Gastrocnemius medialis (tissue), 4 donors: ENCODE measurements at regions not wholly inside any gene's neighbourhood (a gene's known extent, or its start where the extent isn't known, plus 50 kb on each side); places are given as distances from the start of the nearest gene placed in this dataset.

ENCODE experiments used
- ATAC-seq, 2 donors: fragments of 150-250 bp; one replicate each; pipeline ENCODE4 v1.9.1; 2016
- DNase-seq, 2 donors: peaks; one replicate each; pipeline ENCODE4 v3.0.0-alpha.2; 2019
- H3K27ac ChIP-seq, 4 donors: fragments of 200-600 bp; sonication (generic); 1 replicate in 1 of 4; 2 replicates in 3 of 4; pipeline ENCODE4 v1.5.1; 2016 to 2018; ENCODE audit warnings: mild to moderate bottlenecking in 2 of 4, moderate library complexity in 1 of 4
- H3K27me3 ChIP-seq, 3 donors: fragments of 200-600 bp; sonication (generic) in 2 of 3; 1 replicate in 1 of 3; 2 replicates in 2 of 3; pipeline versions ENCODE4 v1.5.1 to v1.6.0; 2016 to 2019; ENCODE audit warnings: mild to moderate bottlenecking in 1 of 3, moderate library complexity in 1 of 3
- H3K36me3 ChIP-seq, 2 donors: fragments of 200-600 bp; sonication (generic) in 1 of 2; one replicate each; pipeline ENCODE4 v1.5.1; 2017 to 2018
- H3K4me1 ChIP-seq, 2 donors: fragments of 200-600 bp; sonication (generic) in 1 of 2; one replicate each; pipeline ENCODE4 v1.5.1; 2016 to 2017; ENCODE audit warnings: mild to moderate bottlenecking in 2 of 2
- H3K4me3 ChIP-seq, 4 donors: fragments of 200-600 bp; sonication (generic) in 3 of 4; 1 replicate in 1 of 4; 2 replicates in 3 of 4; pipeline ENCODE4 v1.5.1; 2016 to 2019; ENCODE audit warnings: mild to moderate bottlenecking in 2 of 4
- H3K9me3 ChIP-seq, 3 donors: fragments of 200-600 bp; sonication (generic) in 2 of 3; 1 replicate in 1 of 3; 2 replicates in 2 of 3; pipeline ENCODE4 v1.5.1; 2016 to 2019
- CTCF ChIP-seq, 5 experiments: fragments of 450-650 bp in 3 of 5; fragments of 200-600 bp in 2 of 5; sonication (generic) in 2 of 5; IDR thresholded peaks in 4 of 5; conservative IDR thresholded peaks in 1 of 5; 1 replicate in 4 of 5; 2 replicates in 1 of 5; pipeline ENCODE4 v1.5.1; 2016 to 2019; ENCODE audit warnings: antibody characterized with exemption in 5 of 5, mild to moderate bottlenecking in 3 of 5, moderate library complexity in 3 of 5
- POLR2A ChIP-seq, 2 donors: fragments of 450-650 bp; IDR thresholded peaks; one replicate each; pipeline ENCODE4 v1.6.1; 2017; ENCODE audit warnings: antibody characterized with exemption in 2 of 2, mild to moderate bottlenecking in 2 of 2, moderate library complexity in 2 of 2
- in situ Hi-C, 4 donors: fragments of 200-750 bp; cut with MboI; loops; one replicate each; pipeline versions ENCODE4 v1.15.0 to v1.8.0; 2017; ENCODE audit warnings: low sequenced_read_pairs in 4 of 4
- intact Hi-C: fragments of 100-400 bp; cut with DNase I; formaldehyde crosslinking; loops from one replicate; pipeline ENCODE4 v1.15.1; 2023; ENCODE audit warnings: low total_unique reads

GRCh38 chr3:137264071-137264820 is 306.5 kb downstream of the IL20RB start:
- DNase-seq (no peak), ATAC-seq (no peak)
- in situ Hi-C loops (no loop called here), intact Hi-C loops (no loop called here)
- Histone ChIP-seq H3K4me1 (no peaks in the 10 kb centered on the region), H3K9me3 (no peaks in the 10 kb centered on the region), H3K36me3 (no peaks in the 10 kb centered on the region), H3K27me3 (no peaks in the 10 kb centered on the region), H3K27ac (no peak overlapping the region), H3K4me3 (no peak overlapping the region)
- TF ChIP-seq CTCF (IDR thresholded peaks at IDR 0.05 in 4 of 5, conservative IDR thresholded peaks at IDR 0.05 in 1 of 5) = no peak
- no peak for TF ChIP-seq POLR2A (IDR thresholded peaks at IDR 0.05)

GRCh38 chr3:137264843-137265330 is 307.1 kb downstream of the IL20RB start:
- no peak for ATAC-seq
- Histone ChIP-seq H3K4me1 (no peaks in the 10 kb centered on the region), H3K4me3 (no peak overlapping the region), H3K27ac (no peak overlapping the region), H3K27me3 (no peaks in the 10 kb centered on the region), H3K36me3 (no peaks in the 10 kb centered on the region), H3K9me3 (no peaks in the 10 kb centered on the region)
- intact Hi-C loops = no loop called here
- TF ChIP-seq CTCF (IDR thresholded peaks at IDR 0.05 in 4 of 5, conservative IDR thresholded peaks at IDR 0.05 in 1 of 5) = no peak
- no peak for DNase-seq
- in situ Hi-C loops = no loop called here

GRCh38 chr3:137282871-137283270 is 325.1 kb downstream of the IL20RB start:
- intact Hi-C loops (no loop called here), in situ Hi-C loops (no loop called here)
- no peaks in the 10 kb centered on the region for H3K9me3 ChIP-seq
- no peak for ATAC-seq
- H3K4me3 ChIP-seq = no peak overlapping the region
- TF ChIP-seq CTCF (IDR thresholded peaks at IDR 0.05 in 4 of 5, conservative IDR thresholded peaks at IDR 0.05 in 1 of 5) = no peak
- TF ChIP-seq POLR2A (IDR thresholded peaks at IDR 0.05) = no peak
- no peak for DNase-seq
- H3K4me1 ChIP-seq = no peaks in the 10 kb centered on the region
- H3K27ac ChIP-seq = peak overlapping the region in 1 of 4 donors; percentile 6
- no peaks in the 10 kb centered on the region for H3K27me3 ChIP-seq
- H3K36me3 ChIP-seq = no peaks in the 10 kb centered on the region

- Histone ChIP-seq H3K9me3 (no peaks in the 10 kb centered on the region), H3K36me3 (no peaks in the 10 kb centered on the region), H3K4me1 (no peaks in the 10 kb centered on the region), H3K4me3 (no peak overlapping the region), H3K27me3 (no peaks in the 10 kb centered on the region), H3K27ac (no peak overlapping the region)
- no peak for ATAC-seq
- in situ Hi-C loops (no loop called here), intact Hi-C loops (no loop called here)
- no peak for DNase-seq
- TF ChIP-seq POLR2A (IDR thresholded peaks at IDR 0.05) (no peak), CTCF (IDR thresholded peaks at IDR 0.05 in 4 of 5, conservative IDR thresholded peaks at IDR 0.05 in 1 of 5) (no peak)
Observed at GRCh38 chr3:137285924-137286323, 328.1 kb downstream of the IL20RB start.

- in situ Hi-C loops = no loop called here
- Histone ChIP-seq H3K27ac (no peak overlapping the region), H3K27me3 (no peaks in the 10 kb centered on the region), H3K36me3 (no peaks in the 10 kb centered on the region), H3K9me3 (no peaks in the 10 kb centered on the region), H3K4me3 (no peak overlapping the region), H3K4me1 (no peaks in the 10 kb centered on the region)
- DNase-seq (no peak), ATAC-seq (no peak)
- intact Hi-C loops = no loop called here
- TF ChIP-seq POLR2A (IDR thresholded peaks at IDR 0.05) (no peak), CTCF (IDR thresholded peaks at IDR 0.05 in 4 of 5, conservative IDR thresholded peaks at IDR 0.05 in 1 of 5) (no peak)
Observed at GRCh38 chr3:137293086-137293485, 335.3 kb downstream of the IL20RB start.
